HFFc6 (cell line): ENCODE measurements at regions not wholly inside any gene's neighbourhood (a gene's known extent, or its start where the extent isn't known, plus 50 kb on each side); places are given as distances from the start of the nearest gene placed in this dataset.

Source experiments
- DNase-seq: peaks from one replicate; pipeline ENCODE4 v3.0.0-alpha.2; 2018
- H3K27ac Mint-ChIP-seq: 2 replicates; pipeline ENCODE4 v1.8.0; 2020; ENCODE audit warnings: mild to moderate bottlenecking, mixed read lengths
- H3K27me3 Mint-ChIP-seq: 2 replicates; pipeline ENCODE4 v1.8.0; 2021; ENCODE audit warnings: mild to moderate bottlenecking, moderate library complexity, mixed read lengths; ENCODE audit not compliant: insufficient read depth
- H3K36me3 Mint-ChIP-seq: 2 replicates; pipeline ENCODE4 v1.8.0; 2021; ENCODE audit warnings: low read depth, mixed read lengths
- H3K4me1 Mint-ChIP-seq: 2 replicates; pipeline ENCODE4 v1.8.0; 2020; ENCODE audit warnings: low read depth, mixed read lengths
- H3K4me3 Mint-ChIP-seq: 2 replicates; pipeline ENCODE4 v1.8.0; 2020; ENCODE audit warnings: mild to moderate bottlenecking, moderate library complexity, mixed read lengths
- H3K9me3 Mint-ChIP-seq: 2 replicates; pipeline ENCODE4 v1.8.0; 2020; ENCODE audit warnings: mild to moderate bottlenecking, mixed read lengths
- CTCF ChIP-seq: fragments of 200-600 bp; sonication (generic); IDR thresholded peaks from 2 replicates; pipeline ENCODE4 v1.5.0; 2021; ENCODE audit warnings: antibody characterized with exemption, mild to moderate bottlenecking

- peaks cover 13% of the 10 kb centered on the region for H3K27me3 Mint-ChIP-seq
Observed at GRCh38 chr17:79415909-79416308, 194.9 kb downstream of the RBFOX3 start.

GRCh38 chr17:79415365-79415764, 195.5 kb downstream of the RBFOX3 start:
- Mint-ChIP-seq H3K9me3 (no peaks in the 10 kb centered on the region; the same call in 1 of the 2 replicates), H3K27me3 (peaks cover 13% of the 10 kb centered on the region)

More at GRCh38 chr17:79415909-79416308, 194.9 kb downstream of the RBFOX3 start:
- H3K4me1 Mint-ChIP-seq: no peaks in the 10 kb centered on the region
- H3K27ac Mint-ChIP-seq: no peak overlapping the region
- no peak for DNase-seq
- no peaks in the 10 kb centered on the region; the same call in 1 of the 2 replicates for H3K9me3 Mint-ChIP-seq
- no peak overlapping the region for H3K4me3 Mint-ChIP-seq
- no peak for TF ChIP-seq CTCF
- no peaks in the 10 kb centered on the region for H3K36me3 Mint-ChIP-seq

GRCh38 chr17:79414793-79415211, 196.0 kb downstream of the RBFOX3 start:
- H3K27ac Mint-ChIP-seq: no peak overlapping the region
- no peak for TF ChIP-seq CTCF
- H3K27me3 Mint-ChIP-seq: peaks cover 13% of the 10 kb centered on the region
- no peak for DNase-seq
- no peaks in the 10 kb centered on the region for H3K4me1 Mint-ChIP-seq
- H3K4me3 Mint-ChIP-seq: no peak overlapping the region
- H3K9me3 Mint-ChIP-seq: no peaks in the 10 kb centered on the region; the same call in 1 of the 2 replicates
- H3K36me3 Mint-ChIP-seq: no peaks in the 10 kb centered on the region

More at GRCh38 chr17:79415365-79415764, 195.5 kb downstream of the RBFOX3 start:
- DNase-seq: no peak
- Mint-ChIP-seq H3K36me3 (no peaks in the 10 kb centered on the region), H3K4me1 (no peaks in the 10 kb centered on the region), H3K4me3 (no peak overlapping the region), H3K27ac (no peak overlapping the region)
- TF ChIP-seq CTCF: no peak

- Mint-ChIP-seq H3K4me1 (no peaks in the 10 kb centered on the region), H3K9me3 (no peaks in the 10 kb centered on the region; the same call in 1 of the 2 replicates), H3K4me3 (no peak overlapping the region), H3K27me3 (peaks cover 13% of the 10 kb centered on the region), H3K36me3 (no peaks in the 10 kb centered on the region), H3K27ac (no peak overlapping the region)
- TF ChIP-seq CTCF: no peak
- no peak for DNase-seq
Observed at GRCh38 chr17:79414063-79414792, 196.6 kb downstream of the RBFOX3 start.

GRCh38 chr17:79413611-79414010, 197.2 kb downstream of the RBFOX3 start:
- Mint-ChIP-seq H3K36me3 (no peaks in the 10 kb centered on the region), H3K27me3 (peaks cover 10% of the 10 kb centered on the region)

More at GRCh38 chr17:79413611-79414010, 197.2 kb downstream of the RBFOX3 start:
- no peak for DNase-seq
- TF ChIP-seq CTCF: no peak
- Mint-ChIP-seq H3K4me3 (no peak overlapping the region), H3K9me3 (no peaks in the 10 kb centered on the region; the same call in 1 of the 2 replicates), H3K4me1 (no peaks in the 10 kb centered on the region), H3K27ac (no peak overlapping the region)
